ENCODE measurements at regions not wholly inside any gene's neighbourhood (a gene's known extent, or its start where the extent isn't known, plus 50 kb on each side); places are given as distances from the start of the nearest gene placed in this dataset.

- Mint-ChIP-seq H3K4me1 (no peaks in the 10 kb centered on the region), H3K4me3 (no peak overlapping the region), H3K9me3 (no peaks in the 10 kb centered on the region), H3K27me3 (peaks cover 19% of the 10 kb centered on the region), H3K27ac (no peak overlapping the region), H3K36me3 (no peaks in the 10 kb centered on the region)
- ATAC-seq (ENCODE audit: low read depth), result no peak
- DNase-seq (ENCODE audit: low spot score in 2 of 2), result no peak
Observed at GRCh38 chr16:86202760-86203426, 303.9 kb downstream of the IRF8 start.

- H3K27me3 Mint-ChIP-seq, result peaks cover 19% of the 10 kb centered on the region
- no peaks in the 10 kb centered on the region for H3K36me3 Mint-ChIP-seq
- ATAC-seq (ENCODE audit: low read depth) (no peak), DNase-seq (ENCODE audit: low spot score in 2 of 2) (no peak)
- H3K27ac Mint-ChIP-seq, result no peak overlapping the region
- no peak overlapping the region for H3K4me3 Mint-ChIP-seq
- no peaks in the 10 kb centered on the region for H3K4me1 Mint-ChIP-seq
- no peaks in the 10 kb centered on the region for H3K9me3 Mint-ChIP-seq
Observed at GRCh38 chr16:86203557-86204275, 304.8 kb downstream of the IRF8 start.

DNA sequence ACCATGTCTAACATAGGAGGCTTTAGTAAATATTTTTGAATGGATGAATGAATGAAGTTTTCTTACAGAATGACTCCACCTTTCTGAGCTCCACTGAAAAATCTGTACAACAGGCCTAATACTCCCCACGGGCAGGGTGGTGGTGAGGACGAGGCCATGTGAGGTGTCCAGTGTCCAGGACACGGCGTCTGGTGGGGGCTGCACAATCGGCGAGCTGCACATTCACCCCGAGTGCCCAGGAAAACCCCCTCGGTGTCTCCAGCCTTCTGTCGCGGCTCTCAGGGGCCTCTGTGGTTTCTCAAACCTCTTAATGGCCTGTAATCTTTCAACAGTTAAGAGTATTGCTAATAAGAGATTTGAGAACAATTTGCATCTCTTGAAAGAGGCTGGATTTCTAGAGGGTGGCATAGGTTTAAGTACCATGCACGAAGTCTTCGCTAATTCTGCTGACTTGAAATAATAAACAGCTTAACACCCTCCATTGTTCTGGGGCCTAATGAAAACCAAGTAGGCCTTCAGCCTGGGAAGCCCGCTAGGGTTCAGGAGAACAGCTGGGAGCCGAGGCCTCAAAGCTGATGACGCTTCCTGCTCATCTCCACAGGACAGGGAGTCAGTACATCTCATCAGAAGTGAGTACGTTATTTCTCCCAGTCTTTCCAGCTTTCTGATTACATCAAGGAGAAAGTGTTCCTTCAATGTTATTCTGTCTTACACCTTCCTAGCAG is 304.6 kb upstream of the FOXF1 start:
- Mint-ChIP-seq H3K9me3 (no peaks in the 10 kb centered on the region), H3K4me3 (no peak overlapping the region), H3K27ac (no peak overlapping the region), H3K36me3 (no peaks in the 10 kb centered on the region), H3K27me3 (peaks cover 10% of the 10 kb centered on the region), H3K4me1 (no peaks in the 10 kb centered on the region)
- ATAC-seq (ENCODE audit: low read depth) (no peak), DNase-seq (ENCODE audit: low spot score in 2 of 2) (no peak)

DNA sequence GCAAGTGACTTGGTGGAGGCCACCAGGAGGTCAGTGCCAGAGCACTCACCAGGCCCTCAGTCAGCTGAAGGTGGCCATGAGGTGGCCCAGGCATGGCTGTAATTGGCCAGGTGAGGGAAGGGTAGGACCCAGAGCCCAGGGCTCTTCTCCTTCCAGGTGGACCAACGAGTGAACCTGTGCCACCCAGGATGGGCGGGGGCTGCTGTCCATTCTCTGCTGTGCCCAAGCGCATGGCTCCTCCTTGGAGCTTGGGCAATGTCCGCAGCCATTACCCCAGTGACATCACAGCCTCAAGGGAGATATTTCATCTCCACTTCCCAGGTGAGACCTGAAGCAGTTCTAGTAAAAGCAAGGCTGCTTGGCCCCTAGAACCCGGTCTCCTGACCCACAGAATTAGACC is 303.0 kb upstream of the FOXF1 start:
- H3K36me3 Mint-ChIP-seq, result no peaks in the 10 kb centered on the region
- peaks cover 4% of the 10 kb centered on the region for H3K27me3 Mint-ChIP-seq
- no peak overlapping the region for H3K27ac Mint-ChIP-seq
- DNase-seq (ENCODE audit: low spot score in 2 of 2), result no peak
- ATAC-seq (ENCODE audit: low read depth), result no peak
- no peaks in the 10 kb centered on the region for H3K4me1 Mint-ChIP-seq
- no peak overlapping the region for H3K4me3 Mint-ChIP-seq
- no peaks in the 10 kb centered on the region for H3K9me3 Mint-ChIP-seq

- H3K27ac Mint-ChIP-seq, result no peak overlapping the region
- no peak overlapping the region for H3K4me3 Mint-ChIP-seq
- peaks cover 8% of the 10 kb centered on the region for H3K9me3 Mint-ChIP-seq
- ATAC-seq (ENCODE audit: low read depth) (no peak), DNase-seq (ENCODE audit: low spot score in 2 of 2) (no peak)
- H3K36me3 Mint-ChIP-seq, result peaks cover 5% of the 10 kb centered on the region
- peaks cover 2% of the 10 kb centered on the region for H3K27me3 Mint-ChIP-seq
- peaks cover 12% of the 10 kb centered on the region for H3K4me1 Mint-ChIP-seq
Observed at GRCh38 chr16:86209202-86209601, 301.1 kb upstream of the FOXF1 start.

DNA sequence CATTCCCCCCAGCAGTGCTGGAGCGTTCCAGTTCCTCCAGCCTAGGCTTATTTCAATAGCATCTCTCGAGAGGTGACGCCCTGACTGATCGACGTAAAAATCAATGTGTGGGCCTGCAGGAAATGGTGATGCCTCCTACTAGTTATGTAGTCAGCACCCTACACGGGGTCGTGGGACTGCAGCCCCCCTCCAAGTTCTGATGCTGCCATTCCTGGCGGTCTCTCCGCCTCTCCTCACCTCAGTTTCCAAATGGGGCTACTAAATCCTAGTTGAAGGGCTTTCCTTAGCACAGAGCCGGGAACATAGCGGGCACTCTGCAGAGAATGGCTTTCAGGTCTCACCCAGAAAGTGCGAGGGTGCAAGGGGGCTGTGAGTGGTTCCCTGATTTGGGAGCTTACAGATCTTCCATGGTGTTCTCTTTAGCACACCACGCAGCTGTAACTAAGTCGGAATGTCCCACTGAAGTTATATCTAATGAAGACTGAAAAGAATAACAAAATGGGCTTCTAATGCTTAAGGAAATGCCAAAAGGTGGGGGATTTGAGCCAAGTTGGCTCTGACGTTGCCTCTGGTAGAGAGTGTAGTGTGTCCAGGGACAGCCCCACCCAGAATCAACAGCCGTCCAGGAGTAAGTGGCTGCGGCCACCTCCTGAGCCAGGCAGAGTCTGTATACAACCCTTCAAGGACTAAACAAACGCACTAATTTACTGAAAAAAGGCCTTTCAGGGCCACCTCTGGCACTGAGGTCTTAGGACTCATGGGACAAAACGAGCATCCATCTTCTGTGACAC is 299.7 kb upstream of the FOXF1 start:
- H3K27me3 Mint-ChIP-seq, result no peaks in the 10 kb centered on the region
- DNase-seq (ENCODE audit: low spot score in 2 of 2) (no peak), ATAC-seq (ENCODE audit: low read depth) (no peak)
- peaks cover 5% of the 10 kb centered on the region for H3K36me3 Mint-ChIP-seq
- H3K27ac Mint-ChIP-seq, result no peak overlapping the region
- peaks cover 8% of the 10 kb centered on the region for H3K9me3 Mint-ChIP-seq
- no peak overlapping the region for H3K4me3 Mint-ChIP-seq
- peaks cover 12% of the 10 kb centered on the region for H3K4me1 Mint-ChIP-seq

DNA sequence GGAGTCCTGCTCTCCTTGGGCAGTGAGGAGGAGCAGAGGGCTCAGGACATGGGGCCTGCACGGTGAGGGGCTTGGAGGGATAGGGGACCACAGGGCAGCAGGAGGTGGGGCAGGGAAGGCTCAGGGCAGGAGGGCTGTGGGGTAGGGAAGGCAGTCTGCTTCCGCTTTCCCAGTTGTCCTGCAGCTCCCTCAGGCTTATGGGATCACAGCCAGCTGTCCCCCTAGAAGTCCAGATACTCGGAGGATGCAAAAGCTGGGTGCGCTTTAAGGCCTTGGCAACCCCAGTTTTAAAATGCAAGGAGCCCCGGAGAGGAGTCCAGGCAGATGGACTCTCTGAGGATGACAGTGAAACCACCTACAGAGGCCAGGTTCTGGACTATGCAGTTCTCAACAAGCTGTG is 299.1 kb upstream of the FOXF1 start:
- Mint-ChIP-seq H3K27ac (no peak overlapping the region), H3K9me3 (peaks cover 8% of the 10 kb centered on the region), H3K4me1 (peaks cover 12% of the 10 kb centered on the region), H3K36me3 (peaks cover 5% of the 10 kb centered on the region), H3K27me3 (no peaks in the 10 kb centered on the region), H3K4me3 (no peak overlapping the region)
- no peak for DNase-seq (ENCODE audit: low spot score in 2 of 2)
- ATAC-seq (ENCODE audit: low read depth), result no peak

DNA sequence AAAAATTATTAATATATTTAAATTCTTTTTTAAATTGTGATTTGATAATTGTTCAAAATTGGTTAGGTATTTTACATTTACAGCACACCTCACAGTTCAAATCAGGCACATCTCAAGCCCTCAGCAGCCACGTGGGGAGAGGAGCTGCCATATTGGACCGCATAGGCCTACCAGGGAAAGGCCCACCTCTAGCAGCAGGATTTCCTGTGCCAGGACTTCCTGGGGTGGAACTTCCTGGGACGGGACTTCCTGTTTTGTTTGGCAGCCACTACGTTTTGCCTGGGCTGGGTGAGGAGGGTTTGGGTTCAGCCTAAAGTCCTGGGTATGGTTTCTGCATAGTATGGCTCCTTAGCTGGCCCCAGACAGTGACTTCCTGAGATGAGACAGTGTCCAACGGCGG is 298.5 kb upstream of the FOXF1 start:
- Mint-ChIP-seq H3K4me1 (peaks cover 12% of the 10 kb centered on the region), H3K36me3 (peaks cover 5% of the 10 kb centered on the region), H3K4me3 (no peak overlapping the region), H3K27me3 (no peaks in the 10 kb centered on the region), H3K27ac (no peak overlapping the region), H3K9me3 (peaks cover 8% of the 10 kb centered on the region)
- no peak for ATAC-seq (ENCODE audit: low read depth)
- DNase-seq (ENCODE audit: low spot score in 2 of 2), result no peak

DNA sequence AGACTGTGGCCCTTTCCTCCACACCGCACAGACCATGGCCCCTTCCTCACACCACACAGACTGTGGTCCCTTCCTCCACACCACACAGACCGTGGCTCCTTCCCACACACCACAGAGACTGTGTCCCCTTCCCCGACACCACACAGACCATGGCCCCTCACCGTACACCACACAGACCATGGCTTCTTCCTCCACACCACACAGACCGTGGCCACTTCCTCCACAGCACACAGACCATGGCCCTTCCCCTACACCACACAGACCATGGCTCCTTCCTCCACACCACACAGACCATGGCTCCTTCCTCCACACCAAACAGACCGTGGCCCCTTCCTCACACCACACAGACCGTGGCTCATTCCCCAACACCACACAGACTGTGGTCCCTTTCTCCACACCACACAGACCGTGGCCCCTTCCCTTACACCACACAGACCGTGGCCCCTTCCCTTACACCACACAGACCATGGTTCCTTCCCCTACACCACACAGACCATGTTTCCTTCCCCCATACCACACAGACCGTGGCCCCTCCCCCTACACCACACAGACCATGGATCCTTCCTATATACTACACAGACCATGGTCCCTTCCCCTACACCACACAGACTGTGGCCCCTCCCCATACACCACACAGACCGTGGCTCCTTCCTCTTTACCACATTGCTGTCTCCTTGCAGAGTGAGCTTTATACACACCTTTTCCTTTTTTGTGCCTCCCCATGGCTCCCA is 297.5 kb upstream of the FOXF1 start:
- peaks cover 5% of the 10 kb centered on the region for H3K36me3 Mint-ChIP-seq
- H3K9me3 Mint-ChIP-seq, result peaks cover 8% of the 10 kb centered on the region
- peak; percentile 86 for ATAC-seq (ENCODE audit: low read depth)

DNA sequence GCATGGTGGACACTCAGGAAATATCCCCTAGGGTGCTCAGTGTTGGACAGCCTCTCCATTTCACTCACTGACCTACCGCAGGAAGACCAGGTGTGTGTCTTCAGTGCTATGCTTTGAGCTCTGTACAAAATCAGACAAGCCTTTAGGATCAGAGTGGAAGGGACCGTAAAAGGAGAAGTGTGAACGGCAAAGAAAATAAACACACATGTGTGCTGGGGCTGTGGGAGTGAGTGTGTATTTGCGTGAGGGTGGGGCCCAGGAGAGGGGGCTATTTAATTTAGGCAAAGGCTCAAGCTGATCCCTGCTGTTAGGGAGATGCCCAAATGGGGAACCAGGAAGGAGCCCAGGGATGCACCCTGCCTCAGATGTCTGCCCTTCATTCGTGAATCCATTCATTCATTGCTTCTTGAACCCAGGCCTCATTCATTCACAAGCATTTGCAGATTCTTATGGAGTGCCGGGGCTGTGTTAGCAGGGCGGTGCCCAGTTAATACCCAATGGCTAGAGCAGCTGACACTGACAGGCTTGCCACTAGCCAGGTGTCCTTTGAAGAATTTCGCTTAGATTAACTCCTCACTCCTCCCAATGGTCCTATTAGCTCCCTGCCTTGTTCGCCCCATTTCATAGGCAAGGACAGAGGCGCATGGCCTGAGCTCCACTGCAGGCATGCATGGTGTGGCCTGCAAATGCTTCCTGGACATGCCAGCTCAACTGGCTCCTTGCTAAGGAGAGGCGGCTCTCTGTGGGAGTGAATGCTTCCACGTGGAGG is 296.7 kb upstream of the FOXF1 start:
- Mint-ChIP-seq H3K27ac (peak overlapping the region; percentile 64), H3K4me1 (peaks cover 12% of the 10 kb centered on the region), H3K27me3 (peaks cover 3% of the 10 kb centered on the region), H3K9me3 (peaks cover 8% of the 10 kb centered on the region), H3K36me3 (peaks cover 5% of the 10 kb centered on the region), H3K4me3 (peak overlapping the region; percentile 18)
- ATAC-seq (ENCODE audit: low read depth), result peak; percentile 61
- DNase-seq (ENCODE audit: low spot score in 2 of 2), result no peak

More for the DNA sequence above, 297.5 kb upstream of the FOXF1 start:
- DNase-seq (ENCODE audit: low spot score in 2 of 2), result peak in 1 of 2 donors; percentile 19
- H3K27me3 Mint-ChIP-seq, result peaks cover 2% of the 10 kb centered on the region
- peak overlapping the region; percentile 30 for H3K4me3 Mint-ChIP-seq
- peak overlapping the region; percentile 64 for H3K27ac Mint-ChIP-seq
- H3K4me1 Mint-ChIP-seq, result peaks cover 12% of the 10 kb centered on the region

- Mint-ChIP-seq H3K4me1 (peaks cover 12% of the 10 kb centered on the region), H3K27me3 (peaks cover 4% of the 10 kb centered on the region), H3K27ac (no peak overlapping the region), H3K36me3 (peaks cover 5% of the 10 kb centered on the region), H3K4me3 (no peak overlapping the region), H3K9me3 (peaks cover 8% of the 10 kb centered on the region)
- ATAC-seq (ENCODE audit: low read depth), result no peak
- no peak for DNase-seq (ENCODE audit: low spot score in 2 of 2)
Observed at GRCh38 chr16:86214326-86215232, 295.7 kb upstream of the FOXF1 start.

Data from memory B cell (primary cell).